GM23338 (cell line): ENCODE measurements at regions not wholly inside any gene's neighbourhood (a gene's known extent, or its start where the extent isn't known, plus 50 kb on each side); places are given as distances from the start of the nearest gene placed in this dataset.

Experiments
- ATAC-seq: fragments of 200-7000 bp; cut with Tn5 transposase; 3 replicates; pipeline ENCODE4 v1.9.1; 2020
- DNase-seq: peaks from one replicate; pipeline ENCODE4 v3.0.0-alpha.2; 2015; ENCODE audit warnings: low spot score
- H2AFZ ChIP-seq: fragments of 200-600 bp; sonication (generic); 2 replicates; pipeline ENCODE4 v1.8.0; 2016; ENCODE audit warnings: antibody characterized with exemption, mild to moderate bottlenecking, moderate library complexity
- H3F3A ChIP-seq: fragments of 200-600 bp; sonication (generic); replicated peaks from 2 replicates; pipeline ENCODE4 v1.8.0; 2017; ENCODE audit warnings: antibody characterized with exemption, mixed run types, low read depth
- H3K27ac ChIP-seq: fragments of 200-600 bp; sonication (generic); 2 replicates; pipeline ENCODE4 v1.6.1; 2016; ENCODE audit warnings: low read depth
- H3K27me3 ChIP-seq: fragments of 200-600 bp; sonication (generic); 2 replicates; pipeline ENCODE4 v1.8.0; 2016; ENCODE audit warnings: mild to moderate bottlenecking, mixed run types, moderate library complexity; ENCODE audit not compliant: insufficient read depth
- H3K36me3 ChIP-seq: fragments of 200-600 bp; sonication (generic); 2 replicates; pipeline ENCODE4 v1.8.0; 2016; ENCODE audit warnings: mild to moderate bottlenecking; ENCODE audit not compliant: insufficient read depth
- H3K4me1 ChIP-seq: fragments of 200-600 bp; sonication (generic); 2 replicates; pipeline ENCODE4 v1.8.0; 2016; ENCODE audit warnings: mild to moderate bottlenecking, moderate library complexity; ENCODE audit not compliant: insufficient read depth
- H3K4me2 ChIP-seq: fragments of 200-600 bp; sonication (generic); 2 replicates; pipeline ENCODE4 v1.7.1; 2017; ENCODE audit warnings: mixed run types
- H3K4me3 ChIP-seq: fragments of 200-600 bp; sonication (generic); 2 replicates; pipeline ENCODE4 v1.6.1; 2016; ENCODE audit warnings: mixed run types
- H3K79me2 ChIP-seq: fragments of 200-600 bp; sonication (generic); replicated peaks from 2 replicates; pipeline ENCODE4 v1.8.0; 2017; ENCODE audit warnings: mild to moderate bottlenecking; ENCODE audit not compliant: insufficient read depth
- H3K9me2 ChIP-seq: fragments of 200-600 bp; sonication (generic); 2 replicates; pipeline ENCODE4 v1.8.0; 2017; ENCODE audit not compliant: insufficient read depth
- H4K20me1 ChIP-seq: fragments of 200-600 bp; sonication (generic); replicated peaks from 2 replicates; pipeline ENCODE4 v1.8.0; 2017; ENCODE audit warnings: mild to moderate bottlenecking; ENCODE audit not compliant: insufficient read depth
- H3K27ac Mint-ChIP-seq: 2 replicates; pipeline ENCODE4 v1.8.0; 2020; ENCODE audit warnings: inconsistent platforms, mild to moderate bottlenecking, moderate library complexity, mixed read lengths
- H3K27me3 Mint-ChIP-seq: 3 replicates; pipeline ENCODE4 v1.8.0; 2022; ENCODE audit warnings: low read depth, mild to moderate bottlenecking, moderate library complexity, mixed read lengths, inconsistent platforms; ENCODE audit not compliant: insufficient read depth, poor library complexity
- H3K36me3 Mint-ChIP-seq: 3 replicates; pipeline ENCODE4 v1.8.0; 2021; ENCODE audit warnings: low read depth, mild to moderate bottlenecking, inconsistent platforms, moderate library complexity, mixed read lengths
- H3K4me1 Mint-ChIP-seq: 3 replicates; pipeline ENCODE4 v1.8.0; 2020; ENCODE audit warnings: mild to moderate bottlenecking, inconsistent platforms, mixed read lengths
- H3K4me3 Mint-ChIP-seq: 3 replicates; pipeline ENCODE4 v1.8.0; 2021; ENCODE audit warnings: moderate library complexity, mild to moderate bottlenecking, inconsistent platforms, mixed read lengths
- H3K9me3 Mint-ChIP-seq: 3 replicates; pipeline ENCODE4 v1.8.0; 2020; ENCODE audit warnings: moderate library complexity, mild to moderate bottlenecking, inconsistent platforms, mixed read lengths
- JUNB ChIP-seq: IDR thresholded peaks from one replicate; pipeline ENCODE4 v1.6.1; 2016; ENCODE audit warnings: antibody characterized with exemption; ENCODE audit not compliant: unreplicated experiment
- ZNF331 ChIP-seq: fragments of 250-450 bp; sonication (Bioruptor Pico); IDR thresholded peaks from 2 replicates; pipeline ENCODE4 v1.5.0; 2020; ENCODE audit warnings: low read depth, mild to moderate bottlenecking, moderate library complexity
- TF ChIP-seq, protein P1 (sequence below): fragments of 250-450 bp; sonication (Bioruptor Pico); IDR thresholded peaks from 2 replicates; pipeline ENCODE4 v1.5.0; 2020; ENCODE audit warnings: mild to moderate bottlenecking, moderate library complexity

- TF ChIP-seq JUNB: no peak
- TF ChIP-seq ZNF331 (CRISPR knock-in tag): no peak
Observed at GRCh38 chr9:134546246-134546731, 95.3 kb upstream of the COL5A1 start (continued).

- H3K36me3 Mint-ChIP-seq: 0 out of 3 replicates have a peak, but pooled peaks cover 2% of the 10 kb centered on the region
- H3K9me2 ChIP-seq: no peaks in the 10 kb centered on the region
- no peak overlapping the region for H3K4me2 ChIP-seq
- TF ChIP-seq JUNB: no peak
- TF ChIP-seq, protein P1, sequence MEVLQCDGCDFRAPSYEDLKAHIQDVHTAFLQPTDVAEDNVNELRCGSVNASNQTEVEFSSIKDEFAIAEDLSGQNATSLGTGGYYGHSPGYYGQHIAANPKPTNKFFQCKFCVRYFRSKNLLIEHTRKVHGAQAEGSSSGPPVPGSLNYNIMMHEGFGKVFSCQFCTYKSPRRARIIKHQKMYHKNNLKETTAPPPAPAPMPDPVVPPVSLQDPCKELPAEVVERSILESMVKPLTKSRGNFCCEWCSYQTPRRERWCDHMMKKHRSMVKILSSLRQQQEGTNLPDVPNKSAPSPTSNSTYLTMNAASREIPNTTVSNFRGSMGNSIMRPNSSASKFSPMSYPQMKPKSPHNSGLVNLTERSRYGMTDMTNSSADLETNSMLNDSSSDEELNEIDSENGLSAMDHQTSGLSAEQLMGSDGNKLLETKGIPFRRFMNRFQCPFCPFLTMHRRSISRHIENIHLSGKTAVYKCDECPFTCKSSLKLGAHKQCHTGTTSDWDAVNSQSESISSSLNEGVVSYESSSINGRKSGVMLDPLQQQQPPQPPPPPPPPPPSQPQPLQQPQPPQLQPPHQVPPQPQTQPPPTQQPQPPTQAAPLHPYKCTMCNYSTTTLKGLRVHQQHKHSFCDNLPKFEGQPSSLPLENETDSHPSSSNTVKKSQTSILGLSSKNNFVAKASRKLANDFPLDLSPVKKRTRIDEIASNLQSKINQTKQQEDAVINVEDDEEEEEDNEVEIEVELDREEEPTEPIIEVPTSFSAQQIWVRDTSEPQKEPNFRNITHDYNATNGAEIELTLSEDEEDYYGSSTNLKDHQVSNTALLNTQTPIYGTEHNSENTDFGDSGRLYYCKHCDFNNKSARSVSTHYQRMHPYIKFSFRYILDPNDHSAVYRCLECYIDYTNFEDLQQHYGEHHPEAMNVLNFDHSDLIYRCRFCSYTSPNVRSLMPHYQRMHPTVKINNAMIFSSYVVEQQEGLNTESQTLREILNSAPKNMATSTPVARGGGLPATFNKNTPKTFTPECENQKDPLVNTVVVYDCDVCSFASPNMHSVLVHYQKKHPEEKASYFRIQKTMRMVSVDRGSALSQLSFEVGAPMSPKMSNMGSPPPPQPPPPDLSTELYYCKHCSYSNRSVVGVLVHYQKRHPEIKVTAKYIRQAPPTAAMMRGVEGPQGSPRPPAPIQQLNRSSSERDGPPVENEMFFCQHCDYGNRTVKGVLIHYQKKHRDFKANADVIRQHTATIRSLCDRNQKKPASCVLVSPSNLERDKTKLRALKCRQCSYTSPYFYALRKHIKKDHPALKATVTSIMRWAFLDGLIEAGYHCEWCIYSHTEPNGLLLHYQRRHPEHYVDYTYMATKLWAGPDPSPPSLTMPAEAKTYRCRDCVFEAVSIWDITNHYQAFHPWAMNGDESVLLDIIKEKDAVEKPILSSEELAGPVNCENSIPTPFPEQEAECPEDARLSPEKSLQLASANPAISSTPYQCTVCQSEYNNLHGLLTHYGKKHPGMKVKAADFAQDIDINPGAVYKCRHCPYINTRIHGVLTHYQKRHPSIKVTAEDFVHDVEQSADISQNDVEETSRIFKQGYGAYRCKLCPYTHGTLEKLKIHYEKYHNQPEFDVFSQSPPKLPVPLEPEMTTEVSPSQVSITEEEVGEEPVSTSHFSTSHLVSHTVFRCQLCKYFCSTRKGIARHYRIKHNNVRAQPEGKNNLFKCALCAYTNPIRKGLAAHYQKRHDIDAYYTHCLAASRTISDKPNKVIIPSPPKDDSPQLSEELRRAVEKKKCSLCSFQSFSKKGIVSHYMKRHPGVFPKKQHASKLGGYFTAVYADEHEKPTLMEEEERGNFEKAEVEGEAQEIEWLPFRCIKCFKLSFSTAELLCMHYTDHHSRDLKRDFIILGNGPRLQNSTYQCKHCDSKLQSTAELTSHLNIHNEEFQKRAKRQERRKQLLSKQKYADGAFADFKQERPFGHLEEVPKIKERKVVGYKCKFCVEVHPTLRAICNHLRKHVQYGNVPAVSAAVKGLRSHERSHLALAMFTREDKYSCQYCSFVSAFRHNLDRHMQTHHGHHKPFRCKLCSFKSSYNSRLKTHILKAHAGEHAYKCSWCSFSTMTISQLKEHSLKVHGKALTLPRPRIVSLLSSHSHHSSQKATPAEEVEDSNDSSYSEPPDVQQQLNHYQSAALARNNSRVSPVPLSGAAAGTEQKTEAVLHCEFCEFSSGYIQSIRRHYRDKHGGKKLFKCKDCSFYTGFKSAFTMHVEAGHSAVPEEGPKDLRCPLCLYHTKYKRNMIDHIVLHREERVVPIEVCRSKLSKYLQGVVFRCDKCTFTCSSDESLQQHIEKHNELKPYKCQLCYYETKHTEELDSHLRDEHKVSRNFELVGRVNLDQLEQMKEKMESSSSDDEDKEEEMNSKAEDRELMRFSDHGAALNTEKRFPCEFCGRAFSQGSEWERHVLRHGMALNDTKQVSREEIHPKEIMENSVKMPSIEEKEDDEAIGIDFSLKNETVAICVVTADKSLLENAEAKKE (CRISPR knock-in tag): no peak
- no peaks in the 10 kb centered on the region for H3K79me2 ChIP-seq
- no peak overlapping the region for H3K27ac ChIP-seq
- H3K4me3 ChIP-seq: no peak overlapping the region
- peaks cover 4% of the 10 kb centered on the region for H3K27me3 Mint-ChIP-seq
- H3K4me1 Mint-ChIP-seq: peaks cover 10% of the 10 kb centered on the region; the same call in 2 of the 3 replicates
- 0 out of 2 replicates have a peak, but pooled peaks cover 3% of the 10 kb centered on the region for H3K4me1 ChIP-seq
- no peak overlapping the region for H3K4me3 Mint-ChIP-seq
- ATAC-seq: no peak
- H2AFZ ChIP-seq: no peak overlapping the region
- H3K27ac Mint-ChIP-seq: no peak overlapping the region
- no peaks in the 10 kb centered on the region for H3F3A ChIP-seq
- no peaks in the 10 kb centered on the region for H3K36me3 ChIP-seq
- no peak for DNase-seq
- peaks cover 3% of the 10 kb centered on the region; the same call in 1 of the 3 replicates for H3K9me3 Mint-ChIP-seq
- no peaks in the 10 kb centered on the region for H3K27me3 ChIP-seq
- H4K20me1 ChIP-seq: no peaks in the 10 kb centered on the region
Observed at GRCh38 chr9:134546746-134547145, 94.9 kb upstream of the COL5A1 start.
